ENCODE measurements at regions not wholly inside any gene's neighbourhood (a gene's known extent, or its start where the extent isn't known, plus 50 kb on each side); places are given as distances from the start of the nearest gene placed in this dataset.
"Not testable (repeated sequence)": the region's sequence is repeated elsewhere in the genome, so short reads cannot be mapped to it uniquely, and the experiment has no call there.

DNA sequence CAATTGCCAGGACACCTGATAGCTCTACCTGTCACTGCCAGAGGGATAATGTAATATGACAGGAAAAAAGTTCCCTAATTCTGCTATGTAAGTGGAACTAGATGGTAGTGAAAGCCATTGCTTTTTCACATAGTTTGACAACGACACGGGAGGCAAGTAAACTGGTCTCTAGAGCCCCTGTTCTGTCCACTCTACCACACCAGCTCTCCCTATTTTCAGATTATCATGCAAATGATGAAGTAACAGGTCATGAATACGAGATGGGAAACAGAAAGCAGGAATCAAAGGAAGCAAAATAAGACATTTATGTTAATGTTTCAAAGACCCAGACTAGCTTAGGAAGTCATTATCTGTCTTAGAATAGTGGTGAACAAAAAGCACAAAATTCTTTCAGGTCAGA lies 56.2 kb downstream of the TAF11L14 start:
- no peak for DNase-seq

GRCh38 chr5:17691762-17692161 lies 57.5 kb downstream of the TAF11L14 start:
- no peak for DNase-seq

- DNase-seq: no peak
These were observed 60.1 kb downstream of the TAF11L14 start for GRCh38 chr5:17694371-17694770.

- DNase-seq: no peak
These were observed 60.7 kb downstream of the TAF11L14 start for GRCh38 chr5:17694914-17695313.

GRCh38 chr5:17696627-17697026 lies 62.4 kb downstream of the TAF11L14 start:
- no peak for DNase-seq

DNA sequence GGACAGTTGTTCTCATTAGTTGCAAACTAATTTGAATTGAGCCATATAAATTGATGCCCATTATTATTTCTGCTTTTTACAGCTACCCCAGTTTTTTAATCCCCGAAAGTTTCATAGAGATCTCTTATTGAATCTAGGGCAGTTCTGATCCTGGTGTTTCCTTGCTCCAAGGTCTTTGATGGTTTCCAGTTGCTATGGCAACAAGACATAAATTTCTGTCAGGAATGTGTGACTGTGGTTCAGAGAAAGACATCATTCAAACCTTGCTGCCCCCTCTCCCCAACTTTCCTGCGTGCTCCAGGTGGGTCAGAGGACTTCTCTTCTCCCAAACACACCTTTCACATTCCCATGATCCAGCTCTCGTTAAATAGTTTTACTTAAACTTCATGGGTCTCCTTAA lies 63.4 kb downstream of the TAF11L14 start:
- DNase-seq: no peak

GRCh38 chr5:17709011-17709710 lies 74.9 kb downstream of the TAF11L14 start:
- DNase-seq: no peak

DNA sequence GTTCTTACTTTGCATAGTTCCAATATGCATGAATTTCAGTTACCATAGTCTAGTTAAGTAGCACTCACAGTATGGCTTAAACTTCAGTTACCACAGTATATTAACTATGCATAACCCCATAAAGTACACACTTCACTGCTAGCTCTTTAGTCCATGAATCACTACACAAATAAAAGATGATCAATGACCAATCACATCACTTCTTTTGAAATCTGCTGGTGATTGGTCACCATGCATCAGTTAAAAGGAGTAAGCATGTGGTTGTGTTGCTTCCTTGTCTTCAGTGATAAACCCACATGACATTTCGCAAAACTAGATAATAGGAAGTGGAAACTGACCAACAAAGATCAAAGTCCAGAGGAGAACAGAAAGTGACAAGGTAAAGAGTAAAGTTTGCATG lies 79.0 kb downstream of the TAF11L14 start:
- DNase-seq: no peak

- DNase-seq: no peak
These were observed 79.9 kb downstream of the TAF11L14 start for GRCh38 chr5:17714186-17714585.

DNA sequence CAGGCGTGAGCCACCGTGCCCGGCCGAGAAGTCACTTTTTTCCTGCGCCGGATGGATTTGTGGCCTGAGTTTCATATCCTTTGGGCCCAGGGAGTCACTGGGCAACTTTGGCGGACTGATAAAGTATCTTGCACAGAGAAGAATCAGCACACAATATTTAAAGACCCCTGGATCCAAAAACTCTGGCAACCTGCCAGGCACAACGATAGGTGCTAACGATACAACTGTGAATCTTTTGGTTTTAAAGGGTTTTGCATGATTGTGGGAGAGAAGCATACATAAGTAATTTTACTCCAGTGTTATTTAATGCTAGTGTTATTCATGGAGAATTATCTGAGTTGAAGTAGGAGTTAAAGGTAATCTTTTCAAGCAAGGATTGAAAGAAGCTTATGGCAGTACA lies 85.3 kb downstream of the TAF11L14 start:
- DNase-seq: no peak

DNA sequence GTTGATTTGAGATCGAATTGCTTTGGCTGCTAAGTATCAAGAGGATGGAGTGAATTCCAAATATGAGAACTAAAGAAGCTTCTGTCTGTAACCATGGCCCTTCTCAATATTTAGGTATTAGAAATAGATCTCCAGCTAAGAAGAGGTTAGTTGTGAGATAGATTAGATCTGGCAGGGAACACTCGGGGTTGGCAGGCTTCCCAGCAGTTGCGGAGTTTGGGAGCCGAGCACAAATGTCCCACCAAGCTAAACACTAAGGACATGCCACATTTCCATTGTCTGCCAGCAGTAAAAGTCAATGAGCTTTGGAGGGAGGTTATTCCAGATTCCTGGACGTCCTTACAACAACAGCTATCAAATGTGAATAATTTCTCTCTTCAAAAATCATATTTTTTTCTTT lies 85.8 kb downstream of the TAF11L14 start:
- no peak for DNase-seq

- no peak for DNase-seq
These were observed 89.6 kb downstream of the TAF11L14 start for GRCh38 chr5:17723876-17724275.

DNA sequence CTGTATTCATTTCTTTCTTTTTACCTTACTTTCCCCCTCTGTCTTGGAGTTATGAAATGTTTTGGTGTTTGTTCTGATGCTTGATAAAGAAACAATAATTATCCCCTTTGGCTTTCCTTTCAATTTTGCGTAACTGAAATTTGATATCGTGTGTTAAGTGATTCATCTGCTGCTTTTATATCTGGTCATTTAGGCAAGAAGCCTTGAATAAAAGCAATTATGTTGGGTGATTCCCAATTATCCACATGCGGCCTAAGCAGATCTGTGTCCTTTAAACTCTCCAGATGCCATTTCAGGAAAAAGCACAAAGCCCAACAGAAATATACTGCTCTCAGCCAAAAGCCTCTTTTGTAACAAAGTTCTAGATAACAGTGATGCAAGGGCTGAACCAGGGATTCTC lies 92.8 kb downstream of the TAF11L14 start:
- no peak for DNase-seq

DNA sequence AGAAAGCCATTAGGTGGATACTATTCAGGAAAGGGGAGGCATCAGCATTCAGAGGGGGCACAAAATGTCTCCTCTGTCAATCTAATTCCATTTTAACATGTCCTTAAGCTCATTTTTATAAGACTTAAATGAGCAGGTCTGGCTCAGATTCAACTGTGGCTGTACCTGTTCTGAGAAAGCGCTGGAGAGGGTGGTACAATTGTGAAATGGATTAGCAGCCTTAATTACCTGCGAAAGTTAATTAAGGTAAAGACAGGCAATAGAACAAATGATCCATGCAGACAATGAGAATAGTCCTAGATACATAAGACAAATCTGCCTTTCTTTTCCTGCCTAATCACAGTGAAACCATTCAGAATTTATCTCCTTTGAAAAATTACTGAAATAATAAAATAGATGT lies 96.2 kb downstream of the TAF11L14 start:
- DNase-seq: no peak

DNA sequence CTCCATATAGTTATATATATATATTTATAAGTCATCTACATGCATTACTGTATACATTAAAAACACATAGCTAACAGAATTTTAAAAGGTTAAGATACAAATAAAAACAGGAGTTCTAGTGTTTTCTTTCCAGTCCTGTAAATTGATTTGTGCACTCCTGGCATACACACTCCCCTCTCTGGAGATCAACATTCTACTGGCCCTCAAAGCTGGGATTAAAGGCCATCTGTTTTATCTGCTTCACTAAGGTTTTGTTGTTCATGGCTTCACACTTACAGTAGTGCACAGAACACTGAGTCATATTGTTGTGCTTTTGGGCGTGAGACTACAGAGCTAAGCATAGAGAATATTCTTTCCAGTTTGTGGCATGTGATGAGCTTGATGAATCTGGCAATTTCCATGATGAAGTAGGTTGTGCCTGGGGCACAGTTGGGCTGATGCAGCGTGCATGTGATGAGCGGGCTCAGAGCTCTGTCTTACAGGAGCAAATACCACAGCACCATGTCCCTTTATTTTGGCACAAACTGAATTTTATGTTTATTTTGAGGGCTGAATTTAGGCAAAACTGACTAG lies 98.2 kb downstream of the TAF11L14 start:
- DNase-seq: no peak

DNA sequence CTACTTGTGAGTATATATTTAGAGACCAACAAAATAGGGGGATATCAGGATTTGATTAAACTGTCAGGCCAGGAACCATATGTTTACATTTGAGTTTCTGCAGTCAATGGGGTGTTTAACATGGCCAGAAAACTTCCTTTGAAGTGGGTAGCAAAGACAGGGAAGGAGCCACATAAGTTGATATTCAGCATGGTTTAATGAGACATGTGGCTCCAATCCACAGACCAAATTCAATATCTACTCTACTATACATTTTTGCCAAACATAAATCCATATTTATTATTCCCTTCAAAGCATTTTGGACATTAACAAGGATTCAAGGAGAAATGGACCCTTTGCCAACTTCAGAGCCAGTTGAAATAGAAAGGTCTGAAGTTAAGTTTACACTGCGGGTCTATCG lies 99.8 kb downstream of the TAF11L14 start:
- DNase-seq: no peak

DNA sequence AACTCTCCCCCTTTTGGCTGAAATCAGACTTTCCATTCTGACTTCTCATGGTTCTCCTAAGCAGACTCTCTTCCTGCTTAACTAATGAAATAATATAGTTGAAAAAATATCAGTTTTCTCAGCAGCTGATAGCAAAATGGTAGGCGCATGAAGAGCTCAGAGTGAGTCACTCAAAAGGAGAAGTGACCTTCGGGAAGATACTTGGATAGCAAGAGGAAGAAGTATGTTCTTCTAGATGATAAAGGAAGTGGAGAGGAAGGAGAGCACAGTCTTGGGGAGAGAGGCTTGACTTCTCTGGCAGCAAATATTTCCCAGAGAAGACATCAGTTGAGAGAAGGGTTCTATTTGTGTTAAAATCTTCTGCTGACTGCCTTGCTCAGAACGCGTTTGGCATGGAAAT lies 101.5 kb downstream of the TAF11L14 start:
- DNase-seq: no peak

DNA sequence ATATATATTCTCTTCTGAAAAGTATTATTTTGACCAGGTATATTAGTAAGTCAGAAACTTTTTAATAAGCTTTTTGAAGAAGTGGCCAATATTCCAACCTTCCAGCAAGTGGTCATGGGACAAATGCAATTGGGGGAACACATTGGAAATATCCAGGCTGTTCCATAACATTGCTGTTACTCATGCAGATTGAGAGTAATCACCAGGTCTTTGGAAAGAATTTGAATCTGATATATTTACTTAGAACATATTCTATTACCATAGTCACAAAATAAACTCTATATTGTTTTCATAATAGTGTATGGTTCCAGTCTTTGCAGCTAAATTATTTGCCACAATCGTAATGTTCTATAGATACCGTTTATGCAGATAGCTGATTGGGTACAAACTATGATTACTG lies 102.8 kb downstream of the TAF11L14 start:
- DNase-seq: no peak

DNA sequence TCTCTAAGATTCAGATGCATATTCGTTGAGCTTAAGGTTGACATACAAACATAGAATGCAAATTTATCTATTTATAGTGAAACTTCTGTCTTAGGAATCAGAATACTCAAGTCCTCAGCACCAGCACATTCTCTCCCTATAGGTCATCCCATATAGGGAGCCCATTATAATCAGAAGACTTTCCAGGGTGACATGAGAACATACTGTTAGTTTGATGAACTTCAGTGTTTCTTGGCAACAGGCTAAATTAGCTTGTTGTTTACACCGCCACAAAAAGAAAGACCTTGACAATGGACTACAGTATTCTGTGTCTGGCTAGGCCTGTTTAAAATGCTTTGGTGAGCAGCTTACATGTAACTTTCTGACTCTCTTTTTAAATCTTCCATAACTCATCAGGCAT lies 104.2 kb downstream of the TAF11L14 start:
- no peak for DNase-seq

DNA sequence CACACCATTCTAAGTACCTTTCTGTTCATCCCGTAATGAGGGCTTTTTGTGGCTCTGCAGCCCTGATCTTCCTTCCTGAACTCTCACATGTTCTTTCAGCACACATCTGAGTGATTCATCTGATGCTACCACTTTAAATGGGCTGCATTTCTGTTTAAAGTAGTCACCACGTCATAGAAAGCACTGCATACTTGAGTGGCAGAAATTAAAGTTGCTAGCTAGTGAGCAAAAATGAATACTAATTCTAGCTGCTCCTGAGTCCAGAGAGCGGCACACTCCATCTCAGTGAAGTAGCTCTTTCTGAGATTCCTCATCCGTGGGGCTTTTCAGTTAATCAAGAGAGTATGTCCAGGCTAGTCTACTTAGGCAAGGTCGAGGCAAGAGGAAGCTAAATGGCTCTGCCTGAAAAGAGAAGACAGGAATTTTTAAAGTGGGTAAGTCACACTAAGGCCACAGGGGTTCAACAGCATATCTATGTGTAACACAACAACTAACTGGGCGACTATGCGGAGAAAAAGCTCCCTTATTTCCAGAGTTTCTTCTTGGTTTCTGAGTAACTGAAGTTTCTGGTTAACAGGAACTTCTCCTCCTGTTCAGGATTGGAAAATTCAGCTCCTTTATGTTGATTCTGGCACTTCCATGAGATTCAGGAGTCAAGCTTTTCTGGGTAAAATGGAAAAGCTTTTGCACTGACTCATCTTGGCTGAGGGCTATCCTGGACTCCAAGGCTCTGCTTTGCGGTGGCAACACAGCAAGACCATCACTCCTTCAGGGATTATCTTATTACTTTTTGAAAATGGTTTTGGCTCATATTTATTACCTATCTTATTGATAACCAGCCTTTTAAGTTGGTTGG lies 109.5 kb downstream of the TAF11L14 start:
- no peak for DNase-seq

DNA sequence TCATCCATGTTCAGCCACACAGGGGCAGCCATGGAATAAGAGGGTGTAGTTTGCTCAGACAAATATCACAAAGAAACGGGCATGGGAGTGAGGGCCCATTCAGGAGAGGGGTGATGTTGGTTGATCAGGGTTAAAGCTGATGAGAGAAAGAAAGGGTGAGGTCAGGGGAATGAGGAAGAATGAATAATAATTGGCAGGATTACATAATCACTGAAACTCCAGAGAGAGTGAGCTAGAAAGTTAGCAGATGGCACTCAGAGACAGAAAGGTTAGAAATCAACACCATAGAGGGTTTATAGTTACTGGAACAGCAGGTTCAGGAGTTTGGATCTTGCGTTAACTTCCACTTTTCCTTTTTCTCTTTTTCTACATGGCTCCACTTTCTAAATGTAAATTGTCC lies 113.9 kb downstream of the TAF11L14 start:
- DNase-seq: no peak

DNA sequence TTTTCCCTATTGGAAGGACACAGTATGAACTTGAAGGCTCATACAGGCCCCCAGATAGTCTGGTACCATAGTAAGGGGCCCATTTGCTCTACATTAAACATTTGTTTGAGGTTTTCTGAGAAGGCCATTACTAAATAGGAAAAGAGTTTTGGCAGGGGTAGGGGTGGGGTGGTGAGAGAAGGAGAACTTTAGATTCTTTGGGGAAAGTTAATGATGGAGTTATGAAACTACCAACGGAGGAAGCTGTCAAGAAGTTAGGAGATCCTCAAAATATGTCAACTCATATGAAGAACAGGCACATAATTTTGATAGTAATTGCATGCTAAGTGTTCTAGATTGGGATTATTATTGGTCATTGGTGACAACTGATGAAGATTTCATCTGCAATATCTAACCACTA lies 114.7 kb downstream of the TAF11L14 start:
- DNase-seq: no peak

- DNase-seq: not testable (repeated sequence)
These were observed 121.1 kb downstream of the TAF11L14 start for GRCh38 chr5:17755406-17755805.

DNA sequence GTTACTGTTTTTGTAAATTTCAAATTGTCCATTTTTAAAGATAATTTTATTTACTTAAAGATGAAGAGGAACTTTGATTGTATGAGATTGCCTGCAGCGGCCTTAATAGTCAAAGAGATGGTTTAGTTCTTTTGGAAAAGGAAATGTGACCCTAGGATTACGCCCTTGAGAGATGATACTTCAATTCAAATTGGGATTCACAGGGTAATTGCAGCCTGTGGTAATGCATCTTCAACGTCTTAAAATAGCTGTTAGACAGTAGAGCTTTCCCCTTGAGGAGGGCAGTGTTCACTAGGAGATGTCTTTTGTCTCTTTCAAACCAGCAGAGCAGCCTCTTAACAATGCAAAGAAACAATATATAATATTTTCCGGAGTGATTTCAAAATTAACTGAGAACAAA lies 127.1 kb downstream of the TAF11L14 start:
- no peak for DNase-seq

All from activated naive CD4-positive, alpha-beta T cell treated with anti-CD3 and anti-CD28 coated beads, Interleukin-2, amount 50 U/mL, for 16 hours (primary cell).